C1 segment of cervical spinal cord (tissue), 14 donors: ENCODE measurements at regions not wholly inside any gene's neighbourhood (a gene's known extent, or its start where the extent isn't known, plus 50 kb on each side); places are given as distances from the start of the nearest gene placed in this dataset.
"Not testable (repeated sequence)": the region's sequence is repeated elsewhere in the genome, so short reads cannot be mapped to it uniquely, and the experiment has no call there.

ENCODE experiments used
- DNase-seq, 14 donors: peaks; one replicate each; lab custom pipeline; 2025; lab: John Stamatoyannopoulos, UW

DNA sequence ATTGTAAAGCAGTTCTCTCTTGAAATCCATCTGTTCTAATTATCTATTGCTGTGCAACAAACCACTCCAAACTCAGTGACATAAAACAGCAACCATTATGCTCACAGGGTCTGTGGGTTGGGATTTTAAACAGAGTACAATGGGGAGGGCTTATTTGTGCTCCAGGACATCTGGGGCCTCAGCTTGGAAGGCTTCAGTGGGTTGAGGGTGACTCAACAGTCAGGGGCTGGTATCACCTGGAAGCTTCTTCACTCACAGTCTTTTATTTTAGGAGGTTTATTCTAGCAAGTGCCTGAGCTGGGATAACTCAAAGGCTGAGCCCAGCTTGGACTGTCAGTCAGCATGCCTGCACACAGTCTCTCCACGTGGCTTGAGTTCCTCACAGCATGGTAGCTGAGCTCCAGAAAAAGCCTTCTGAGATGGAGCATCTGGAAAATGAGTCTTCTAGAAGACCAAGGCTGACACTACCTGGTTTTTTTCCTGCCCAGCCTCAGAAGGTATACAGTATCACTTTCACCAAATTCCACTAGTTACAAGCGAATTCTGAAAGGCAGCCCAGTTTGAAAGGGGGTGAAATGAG lies 234.6 kb upstream of the ID4 start:
- no peak for DNase-seq

DNA sequence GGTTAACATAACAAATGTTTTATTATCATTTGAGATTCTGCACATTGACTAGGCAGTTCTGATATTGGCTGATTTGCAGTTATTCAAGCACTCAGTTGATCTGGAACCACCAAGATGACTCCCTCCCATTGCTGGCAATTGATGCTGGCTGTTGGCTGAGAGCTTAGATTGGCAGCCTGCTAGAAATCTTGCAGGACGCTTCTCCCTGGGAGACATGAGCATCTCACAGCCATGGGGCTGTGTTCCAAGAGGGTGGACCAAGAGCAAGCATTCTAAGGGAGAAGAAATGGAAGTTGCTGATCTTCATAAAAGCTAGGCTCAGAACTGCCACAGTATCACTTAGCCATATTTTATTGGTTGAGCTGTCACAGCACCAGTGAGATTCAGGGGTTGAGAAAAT lies 233.4 kb upstream of the ID4 start:
- DNase-seq, result peak in 6 of 14 donors; percentile 0 to 27 (median 6)

DNA sequence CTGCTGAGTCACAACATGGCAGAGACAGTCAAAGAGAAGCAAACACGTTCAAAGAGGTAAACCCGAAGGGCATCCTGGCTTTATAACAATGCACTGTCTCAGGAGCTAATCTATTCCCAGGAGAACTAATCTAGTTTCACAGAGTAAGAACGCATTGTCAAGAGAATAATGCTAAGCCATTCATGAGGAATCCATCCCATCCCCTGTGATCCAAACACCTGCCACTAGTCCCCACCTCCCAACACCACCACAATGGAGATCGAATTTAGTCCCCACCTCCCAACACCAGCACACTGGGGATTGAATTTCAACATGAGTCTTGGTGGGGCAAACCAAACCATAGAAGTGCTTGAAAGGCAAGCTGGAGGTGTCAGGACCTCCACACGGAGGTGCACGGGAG lies 231.5 kb upstream of the ID4 start:
- DNase-seq, result no peak

DNA sequence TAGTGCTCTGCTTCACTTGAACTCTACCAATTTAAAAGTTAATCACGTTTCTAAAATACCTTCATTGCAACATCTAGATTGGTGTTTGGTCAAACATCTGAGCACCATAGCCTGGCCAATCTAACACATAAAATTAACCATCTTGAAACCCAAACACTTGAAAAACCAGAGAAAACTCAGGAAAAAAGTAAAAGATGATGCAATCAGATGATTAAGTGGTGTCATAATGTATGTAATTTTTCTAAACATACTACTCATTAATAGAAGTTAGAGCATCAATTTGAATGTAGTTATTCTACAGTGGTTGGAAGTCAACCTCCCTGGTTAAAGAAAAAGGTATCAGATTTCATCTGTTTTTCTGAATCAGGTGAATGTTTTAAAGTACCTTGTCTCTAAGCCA lies 228.6 kb upstream of the ID4 start:
- DNase-seq, result no peak

DNA sequence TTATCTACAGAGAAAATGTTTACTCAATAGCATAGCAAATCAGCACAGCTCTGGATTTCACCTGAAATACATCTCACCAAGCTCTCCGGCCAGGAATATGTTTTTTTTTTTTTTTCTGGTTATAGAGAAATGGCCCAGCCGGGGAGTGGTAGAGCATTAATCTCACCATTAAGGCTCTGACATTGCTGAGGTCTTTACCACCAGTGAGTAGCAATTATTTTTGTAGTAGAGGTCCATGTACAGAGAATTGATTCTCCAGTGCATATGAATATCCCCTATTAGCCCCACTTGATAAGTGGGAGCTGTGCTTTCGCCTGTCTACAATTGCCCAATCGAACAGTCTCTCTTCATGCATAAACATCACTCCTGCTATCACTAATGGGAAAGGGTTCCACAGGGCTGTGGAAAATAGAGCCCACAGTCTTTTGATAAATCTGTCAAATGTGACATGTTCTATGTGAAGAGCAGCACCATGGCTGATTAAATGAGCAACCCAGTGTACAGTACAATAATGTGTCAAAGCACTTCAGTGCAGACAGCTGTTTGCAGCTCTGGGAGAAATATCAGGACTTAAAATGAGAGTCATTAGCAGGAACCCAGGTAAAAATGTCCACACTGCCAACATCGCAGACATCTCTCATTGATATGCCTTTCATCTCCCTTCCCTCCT lies 227.1 kb upstream of the ID4 start:
- DNase-seq, result no peak

DNA sequence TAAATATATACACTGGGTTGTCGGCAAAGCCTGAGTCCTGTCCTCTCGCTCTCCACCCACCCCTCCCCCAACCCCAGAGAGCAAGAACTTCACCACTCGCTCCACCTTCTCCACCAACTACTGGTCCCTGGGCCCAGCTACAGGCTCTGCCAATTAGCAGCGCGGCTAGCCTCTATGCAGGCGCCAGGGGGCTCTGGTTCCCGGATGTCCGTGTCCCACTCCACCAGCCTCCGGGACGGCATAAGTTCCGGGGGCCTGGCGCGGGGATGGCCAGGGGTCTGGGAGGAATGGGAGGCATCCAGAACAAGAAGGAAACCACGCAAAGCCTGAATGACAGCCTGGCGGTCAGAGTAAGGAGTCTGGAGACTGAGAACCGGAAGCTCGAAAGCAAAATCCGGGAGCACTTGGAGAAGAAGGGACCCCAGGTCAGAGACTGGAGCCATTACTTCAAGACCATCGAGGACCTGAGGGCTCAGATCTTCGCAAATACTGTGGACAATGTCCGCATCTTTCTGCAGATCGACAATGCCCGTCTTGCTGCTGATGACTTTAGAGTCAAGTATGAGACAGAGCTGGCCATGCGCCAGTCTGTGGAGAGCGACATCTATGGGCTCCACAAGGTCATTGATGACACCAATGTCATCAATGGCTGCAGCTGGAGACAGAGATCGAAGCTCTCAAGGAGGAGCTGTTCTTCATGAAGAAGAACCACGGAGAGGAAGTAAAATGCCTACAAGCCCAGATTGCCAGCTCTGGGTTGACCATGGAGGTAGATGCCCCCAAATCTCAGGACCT lies 224.3 kb upstream of the ID4 start:
- not testable (repeated sequence) for DNase-seq

DNA sequence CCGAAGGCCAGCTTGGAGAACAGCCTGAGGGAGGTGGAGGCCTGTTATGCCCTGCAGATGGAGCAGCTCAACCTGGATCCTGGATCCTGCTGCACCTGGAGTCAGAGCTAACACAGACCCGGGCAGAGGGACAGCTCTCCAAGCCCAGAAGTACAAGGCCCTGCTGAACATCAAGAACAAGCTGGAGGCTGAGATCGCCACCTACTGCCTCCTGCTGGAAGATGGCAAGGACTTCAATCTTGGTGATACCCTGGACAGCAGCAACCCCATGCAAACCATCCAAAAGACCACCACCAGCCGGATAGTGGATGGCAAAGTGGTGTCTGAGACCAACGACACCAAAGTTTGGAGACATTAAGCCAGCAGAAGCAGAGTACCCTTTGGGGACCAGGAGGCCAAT lies 223.5 kb upstream of the ID4 start:
- DNase-seq, result no peak

DNA sequence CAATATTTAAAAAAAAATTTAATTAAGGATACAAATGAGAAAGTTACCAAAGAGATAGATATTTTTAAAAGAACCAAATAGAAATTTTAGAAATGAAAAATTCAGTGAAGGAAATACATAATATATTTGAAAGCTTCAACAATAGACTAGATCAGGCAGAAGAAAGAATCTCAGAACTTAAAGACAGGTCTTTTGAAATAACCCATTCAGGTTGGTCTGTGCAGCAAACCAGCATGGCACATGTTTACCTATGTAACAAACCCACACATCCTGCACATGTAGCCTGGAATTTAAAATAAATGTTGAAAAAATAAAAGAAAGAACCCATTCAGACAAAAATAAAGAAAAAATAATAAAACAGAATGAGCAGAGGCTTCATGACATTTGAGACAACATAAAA lies 221.1 kb upstream of the ID4 start:
- DNase-seq, result no peak

DNA sequence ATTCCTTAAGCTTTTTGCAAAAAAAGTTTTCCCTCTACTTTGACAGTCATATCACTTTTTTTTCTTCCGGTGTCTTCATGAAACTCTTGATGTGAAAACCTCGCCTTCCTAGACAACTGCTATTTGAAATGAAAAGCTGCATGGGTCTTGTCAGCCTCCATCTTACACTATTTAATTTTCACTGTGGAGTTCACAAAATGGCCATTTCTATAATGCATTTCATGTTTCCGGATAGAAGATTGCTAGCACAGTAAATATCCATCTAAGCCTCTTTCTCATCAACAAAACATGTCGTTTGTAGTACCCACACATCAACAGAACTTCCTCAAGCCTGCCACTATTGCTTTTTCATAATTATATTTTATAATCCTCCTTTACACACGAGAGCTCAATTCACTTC lies 204.9 kb upstream of the ID4 start:
- no peak for DNase-seq

DNA sequence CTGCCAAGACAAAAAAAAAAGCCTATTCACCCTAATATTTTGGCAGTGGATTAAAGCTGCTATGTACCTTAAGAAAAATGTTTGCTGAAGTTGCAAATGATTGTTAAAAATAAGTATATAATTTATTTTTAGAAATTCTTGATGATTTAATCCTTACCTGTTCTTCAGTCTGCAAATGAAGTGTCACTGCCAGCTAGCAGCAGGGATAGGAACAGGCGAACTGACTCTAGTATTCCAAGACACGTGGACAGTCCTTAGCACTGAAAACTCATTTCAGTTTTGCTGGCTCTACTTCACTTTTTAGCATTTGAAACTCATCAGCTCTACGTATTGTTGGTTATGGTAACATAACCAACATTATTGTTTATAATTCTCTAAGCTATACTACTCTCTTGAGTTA lies 204.4 kb upstream of the ID4 start:
- DNase-seq, result no peak

DNA sequence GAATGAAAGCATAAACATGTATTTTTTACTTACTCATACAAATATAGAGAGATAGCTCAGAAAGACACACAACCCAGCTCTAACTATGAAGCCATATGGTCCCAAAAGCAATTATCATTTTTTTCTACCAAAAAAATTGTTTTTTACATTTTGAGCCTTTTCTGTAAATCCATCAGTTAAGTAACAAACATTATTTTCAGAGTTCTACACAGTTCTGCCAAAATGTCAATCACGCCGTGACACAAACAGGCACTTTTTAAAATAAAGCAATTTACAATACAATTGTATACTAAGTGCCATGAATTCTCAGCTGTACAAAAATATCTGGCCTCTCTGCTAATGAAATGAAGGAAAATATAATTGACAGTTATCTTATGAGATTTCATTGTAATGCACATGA lies 201.4 kb upstream of the ID4 start:
- no peak for DNase-seq

DNA sequence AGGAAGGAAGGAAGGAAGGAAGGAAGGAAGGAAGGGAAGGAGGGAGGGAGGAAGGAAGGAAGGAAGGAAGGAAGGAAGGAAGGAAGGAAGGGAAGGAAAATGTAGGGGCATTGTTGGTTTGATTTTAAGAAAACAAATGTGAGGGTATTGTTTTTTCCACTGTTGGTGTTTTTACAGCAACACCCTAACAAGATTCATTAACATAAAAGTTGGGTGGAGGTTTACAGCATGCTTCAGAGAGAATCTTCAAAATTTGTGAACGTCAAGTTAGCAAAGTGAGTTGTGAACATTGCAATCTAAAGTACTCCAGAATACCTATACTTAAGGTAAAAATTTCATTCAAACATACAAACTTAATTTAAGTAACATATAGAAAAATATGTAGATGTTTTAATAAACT lies 200.2 kb upstream of the ID4 start:
- no peak for DNase-seq

DNA sequence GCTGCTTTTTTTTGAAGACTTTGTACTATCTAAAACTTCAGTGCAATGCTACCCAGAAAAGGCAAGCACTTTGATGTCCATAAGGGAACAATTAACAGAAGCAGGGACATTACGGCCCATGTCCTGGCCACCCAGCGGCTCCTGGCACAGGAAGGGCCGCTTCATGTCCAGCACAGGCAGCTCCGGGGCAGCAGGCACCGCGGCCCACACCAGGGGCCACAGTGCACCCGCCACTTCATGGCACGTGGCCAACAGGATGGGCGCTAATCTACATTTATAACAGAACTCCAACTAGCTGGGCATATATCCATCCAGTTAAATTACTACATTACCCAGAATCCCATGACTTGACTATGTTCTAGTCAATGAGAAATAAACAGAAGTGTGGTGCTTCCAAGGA lies 198.2 kb upstream of the ID4 start:
- no peak for DNase-seq

DNA sequence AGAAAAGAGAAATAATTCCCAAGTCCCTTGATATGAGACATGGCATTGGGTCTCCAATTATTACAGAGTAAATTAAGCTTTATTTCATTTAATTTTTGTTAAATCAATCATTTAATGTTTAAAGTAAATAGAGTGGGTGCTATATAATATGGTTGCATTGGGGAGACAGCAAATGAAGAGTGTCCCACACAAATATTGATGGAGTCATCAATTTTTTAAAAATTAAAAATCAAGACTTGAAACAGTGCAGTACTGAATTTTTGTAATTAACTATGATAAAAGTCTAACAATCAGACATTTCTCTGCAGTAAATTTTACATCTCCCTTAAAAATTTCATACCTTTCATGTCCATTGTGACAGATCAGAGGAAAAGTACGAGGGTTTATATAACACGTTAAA lies 193.9 kb upstream of the ID4 start:
- DNase-seq, result no peak

DNA sequence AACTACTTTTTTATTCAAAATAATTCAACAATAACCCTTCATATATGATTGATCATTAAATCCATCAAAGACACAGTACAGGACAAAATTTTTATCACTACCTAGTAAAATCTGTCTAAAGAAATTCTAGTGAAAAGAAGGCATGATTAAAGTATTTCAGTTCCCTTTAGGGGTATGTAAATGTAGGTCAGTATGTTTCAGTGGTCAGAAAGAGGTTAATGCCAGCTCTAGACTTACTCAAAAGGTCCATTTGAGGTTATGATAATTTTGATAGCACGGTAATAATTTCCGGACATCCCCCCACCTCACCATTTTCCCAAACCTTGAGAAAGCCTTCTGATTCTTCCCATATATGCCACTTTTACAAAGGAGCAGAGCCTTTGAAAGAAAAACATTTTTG lies 193.5 kb upstream of the ID4 start:
- DNase-seq, result no peak

DNA sequence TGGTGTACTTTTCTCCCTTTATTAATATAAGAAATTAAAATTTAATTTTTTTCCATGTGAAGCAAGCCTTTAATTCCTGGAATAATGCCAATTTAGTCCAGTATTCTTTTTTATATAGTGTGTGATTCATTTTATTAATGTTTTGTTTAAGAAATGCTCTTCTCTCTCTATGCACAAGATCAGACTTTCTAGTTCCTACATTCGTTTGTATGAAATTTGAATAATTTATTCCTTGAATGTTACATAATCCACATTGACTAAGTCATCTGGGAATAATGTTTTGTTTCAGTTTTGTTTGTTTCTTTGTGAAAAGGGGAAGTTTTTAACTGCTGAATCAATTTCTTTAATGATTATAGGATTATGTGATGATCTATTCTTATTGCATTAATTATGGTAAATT lies 181.4 kb upstream of the ID4 start:
- no peak for DNase-seq

DNA sequence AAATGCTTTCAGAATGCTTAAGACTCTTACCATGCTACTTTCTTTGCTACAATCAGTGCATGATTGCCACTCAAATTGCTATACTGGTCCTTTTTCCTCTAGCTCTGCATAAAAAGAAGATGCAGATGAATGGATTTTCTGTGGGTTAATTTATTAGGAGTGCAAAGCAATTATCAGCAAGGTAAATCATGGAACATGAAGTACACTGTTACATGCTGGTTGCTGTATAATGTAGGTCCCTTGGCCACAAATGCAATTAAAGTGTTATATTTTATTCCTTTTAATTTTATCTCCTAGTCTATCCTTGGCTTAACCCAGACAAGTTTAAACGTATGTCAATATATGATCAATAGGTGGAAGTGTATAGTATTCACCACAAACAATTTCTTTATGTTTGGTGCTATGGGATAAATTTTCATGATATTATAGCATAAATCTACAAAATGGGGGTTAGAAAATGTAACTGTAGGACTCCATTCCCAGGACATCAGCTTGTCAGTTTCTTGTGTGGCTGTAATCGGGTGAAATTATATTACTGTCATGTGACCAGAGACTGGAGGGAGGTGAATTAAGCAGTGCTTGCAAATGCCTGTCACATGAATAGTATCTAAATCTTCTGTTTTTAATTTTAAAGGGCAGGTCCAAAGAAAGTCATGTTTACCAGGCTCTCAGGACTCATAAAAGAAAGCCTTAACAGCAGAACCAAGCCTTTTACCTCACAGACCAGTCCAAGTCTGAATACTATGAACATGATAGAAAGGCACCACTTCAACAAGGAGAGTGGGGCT lies 176.9 kb upstream of the ID4 start:
- no peak for DNase-seq

DNA sequence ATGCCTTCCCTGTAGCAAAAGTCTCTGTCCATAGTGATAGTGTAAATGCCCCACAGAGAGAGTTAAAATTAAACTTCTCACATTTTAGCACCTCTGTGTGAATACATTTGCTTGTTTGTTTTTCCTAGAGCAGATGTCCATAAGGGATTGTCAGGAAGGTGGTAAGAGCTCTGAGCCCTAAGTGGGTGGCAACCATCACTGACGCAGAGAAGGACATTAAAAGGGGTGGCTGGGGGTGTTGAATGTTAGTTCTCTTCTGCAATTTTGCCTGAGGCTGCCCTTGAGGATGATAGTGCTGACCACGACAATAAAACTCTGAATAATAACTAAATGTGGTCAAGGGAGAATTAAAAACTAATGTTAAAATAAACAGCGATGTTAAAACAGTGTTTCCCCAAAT lies 174.3 kb upstream of the ID4 start:
- no peak for DNase-seq

DNA sequence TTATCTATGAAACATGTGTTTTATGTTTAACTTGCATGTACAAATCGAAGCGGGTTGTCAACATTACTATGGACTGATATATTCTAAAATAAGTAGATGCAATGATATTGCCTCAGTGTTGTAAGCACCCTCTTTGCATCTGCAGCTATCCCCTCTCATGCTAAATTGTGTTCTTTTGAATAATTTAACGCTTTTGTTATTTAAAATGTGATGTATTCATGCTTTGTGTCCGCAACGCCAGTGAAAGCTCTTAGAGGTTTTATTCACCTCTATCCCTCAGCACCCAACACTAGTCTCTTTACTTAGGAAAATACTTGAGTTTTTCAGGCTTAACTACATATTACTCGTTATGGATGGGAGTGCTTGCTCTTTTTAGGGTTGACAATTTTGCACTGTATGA lies 173.7 kb upstream of the ID4 start:
- no peak for DNase-seq

DNA sequence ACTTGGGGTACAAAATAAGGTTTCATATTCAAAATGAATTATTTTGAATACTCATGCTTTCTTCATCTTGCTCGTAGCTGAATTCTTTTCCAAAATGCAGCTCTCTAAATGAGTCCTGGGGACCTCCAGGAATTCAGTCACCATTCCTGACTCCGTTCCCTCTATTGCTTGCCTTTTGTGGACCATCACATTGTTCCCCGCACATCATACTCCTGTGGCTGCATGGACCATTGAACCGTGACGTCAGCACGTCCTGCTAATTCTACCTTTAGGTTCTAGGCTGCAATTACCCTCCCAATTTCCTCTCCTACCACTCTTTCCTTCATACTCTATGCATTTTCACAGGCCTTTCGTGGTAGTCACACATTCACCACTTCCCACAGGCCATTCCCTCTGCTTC lies 173.1 kb upstream of the ID4 start:
- DNase-seq, result no peak

DNA sequence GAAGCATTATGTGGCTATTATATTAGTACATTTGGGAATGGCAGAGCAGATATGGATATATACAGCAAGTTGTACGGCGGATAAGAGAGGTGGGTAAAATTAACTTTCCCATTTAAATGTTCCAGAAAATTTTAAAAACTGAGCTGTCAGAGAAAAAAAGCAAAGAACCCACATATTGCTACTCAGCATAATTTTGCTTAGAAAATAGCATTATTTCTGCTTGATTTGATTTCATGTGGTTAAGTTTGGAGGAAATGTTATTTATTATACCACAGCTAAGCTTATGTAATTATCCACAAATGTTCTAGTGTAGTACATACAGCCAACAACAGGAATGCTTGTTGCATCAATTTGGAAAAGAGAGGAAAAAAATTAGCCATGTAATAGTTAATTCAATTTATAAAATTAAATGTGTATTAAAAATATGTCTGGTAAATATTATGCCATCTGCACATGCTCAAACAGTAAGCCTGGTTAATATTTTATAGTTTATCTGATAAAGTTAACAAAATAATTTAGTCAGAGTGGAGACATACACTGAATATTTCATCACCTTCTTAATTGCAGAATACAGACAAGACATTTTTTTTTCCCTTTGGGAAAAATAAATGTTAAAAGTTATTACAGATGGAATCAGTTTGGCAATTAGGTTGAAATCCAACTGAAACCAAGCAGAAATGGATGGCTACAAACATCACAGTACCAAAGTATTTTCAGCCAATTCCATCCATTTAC lies 172.1 kb upstream of the ID4 start:
- DNase-seq, result no peak

DNA sequence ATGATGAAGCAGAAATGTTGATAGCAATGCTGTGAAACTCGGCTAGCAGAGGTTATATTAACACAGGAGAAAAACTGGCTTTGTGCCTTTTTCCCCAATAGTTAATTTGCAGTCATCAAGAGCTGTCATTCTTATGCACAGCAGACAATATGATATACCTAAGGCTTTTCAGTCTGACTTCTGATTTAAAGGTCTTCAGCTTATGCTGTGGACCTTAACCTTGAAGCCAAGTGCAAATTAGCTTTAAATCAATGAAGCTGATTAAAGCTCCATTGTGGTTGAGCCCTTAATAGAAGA lies 171.6 kb upstream of the ID4 start:
- no peak for DNase-seq
